DND-41 (cell line): ENCODE measurements at regions not wholly inside any gene's neighbourhood (a gene's known extent, or its start where the extent isn't known, plus 50 kb on each side); places are given as distances from the start of the nearest gene placed in this dataset.

Experiments used
- EZH2 ChIP-seq: IDR thresholded peaks from 3 replicates; pipeline ENCODE4 v1.6.1; 2012; ENCODE audit warnings: borderline replicate concordance, low read depth, mild to moderate bottlenecking, moderate library complexity, low read length, inconsistent platforms; ENCODE audit not compliant: severe bottlenecking
- TF ChIP-seq, protein P1 (sequence below): IDR thresholded peaks from 2 replicates; pipeline ENCODE4 v1.5.1; 2012; ENCODE audit warnings: borderline replicate concordance, low read length, moderate library complexity, mild to moderate bottlenecking; ENCODE audit not compliant: poor library complexity, severe bottlenecking; ENCODE audit errors: extremely low read depth

DNA sequence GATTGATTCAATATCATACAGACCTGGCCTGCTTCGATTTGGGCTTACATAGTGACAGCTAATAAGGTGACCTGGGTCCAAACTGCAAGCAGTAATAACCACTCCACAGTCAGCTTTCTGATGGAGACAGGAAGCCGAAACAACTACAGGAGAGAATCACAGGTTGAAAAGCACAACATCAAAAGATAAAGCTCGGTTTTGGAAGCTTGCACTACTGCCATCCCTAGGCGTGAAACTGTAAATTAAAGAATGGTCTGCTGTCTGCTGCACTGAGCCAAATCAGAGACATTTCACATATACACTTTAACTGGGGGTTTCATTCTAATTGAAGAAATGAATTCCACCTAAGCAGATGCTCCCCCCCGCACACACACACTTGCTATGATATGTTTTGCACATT, 116.3 kb downstream of the DHX15 start:
- TF ChIP-seq, protein P1, sequence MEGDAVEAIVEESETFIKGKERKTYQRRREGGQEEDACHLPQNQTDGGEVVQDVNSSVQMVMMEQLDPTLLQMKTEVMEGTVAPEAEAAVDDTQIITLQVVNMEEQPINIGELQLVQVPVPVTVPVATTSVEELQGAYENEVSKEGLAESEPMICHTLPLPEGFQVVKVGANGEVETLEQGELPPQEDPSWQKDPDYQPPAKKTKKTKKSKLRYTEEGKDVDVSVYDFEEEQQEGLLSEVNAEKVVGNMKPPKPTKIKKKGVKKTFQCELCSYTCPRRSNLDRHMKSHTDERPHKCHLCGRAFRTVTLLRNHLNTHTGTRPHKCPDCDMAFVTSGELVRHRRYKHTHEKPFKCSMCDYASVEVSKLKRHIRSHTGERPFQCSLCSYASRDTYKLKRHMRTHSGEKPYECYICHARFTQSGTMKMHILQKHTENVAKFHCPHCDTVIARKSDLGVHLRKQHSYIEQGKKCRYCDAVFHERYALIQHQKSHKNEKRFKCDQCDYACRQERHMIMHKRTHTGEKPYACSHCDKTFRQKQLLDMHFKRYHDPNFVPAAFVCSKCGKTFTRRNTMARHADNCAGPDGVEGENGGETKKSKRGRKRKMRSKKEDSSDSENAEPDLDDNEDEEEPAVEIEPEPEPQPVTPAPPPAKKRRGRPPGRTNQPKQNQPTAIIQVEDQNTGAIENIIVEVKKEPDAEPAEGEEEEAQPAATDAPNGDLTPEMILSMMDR = no peak
- no peak for TF ChIP-seq EZH2
